Spleen (tissue), 11 donors: ENCODE measurements at regions not wholly inside any gene's neighbourhood (a gene's known extent, or its start where the extent isn't known, plus 50 kb on each side); places are given as distances from the start of the nearest gene placed in this dataset.

ENCODE experiments used
- DNase-seq: peaks from one replicate; pipeline ENCODE4 v3.0.0-alpha.2; 2020
- H3K27ac ChIP-seq, 8 donors: fragments of 200-600 bp; sonication (generic) in 7 of 8; 1 replicate in 4 of 8; 2 replicates in 4 of 8; pipeline versions ENCODE4 v1.5.0 to v1.8.0; 2016 to 2021; ENCODE audit warnings: inconsistent platforms in 4 of 8, mild to moderate bottlenecking in 4 of 8, moderate library complexity in 1 of 8
- H3K27me3 ChIP-seq, 7 donors: fragments of 200-600 bp; sonication (generic) in 6 of 7; replicated peaks in 1 of 7; 1 replicate in 4 of 7; 2 replicates in 3 of 7; pipeline versions ENCODE4 v1.5.0 to v1.8.0; 2016 to 2021; ENCODE audit warnings: inconsistent platforms in 3 of 7, mild to moderate bottlenecking in 1 of 7
- H3K36me3 ChIP-seq, 6 donors: fragments of 200-600 bp; sonication (generic) in 5 of 6; 1 replicate in 4 of 6; 2 replicates in 2 of 6; pipeline versions ENCODE4 v1.5.0 to v1.8.0; 2016 to 2021; ENCODE audit warnings: inconsistent platforms in 2 of 6
- H3K4me1 ChIP-seq, 6 donors: fragments of 200-600 bp; sonication (generic) in 5 of 6; 1 replicate in 3 of 6; 2 replicates in 3 of 6; pipeline versions ENCODE4 v1.5.0 to v1.8.0; 2016 to 2021; ENCODE audit warnings: inconsistent platforms in 3 of 6
- H3K4me3 ChIP-seq, 8 donors: fragments of 200-600 bp; sonication (generic) in 7 of 8; 1 replicate in 4 of 8; 2 replicates in 4 of 8; pipeline versions ENCODE4 v1.5.0 to v1.8.0; 2016 to 2021; ENCODE audit warnings: inconsistent platforms in 4 of 8, mild to moderate bottlenecking in 4 of 8, moderate library complexity in 2 of 8
- H3K9me3 ChIP-seq, 8 donors: fragments of 200-600 bp; sonication (generic) in 7 of 8; 1 replicate in 4 of 8; 2 replicates in 4 of 8; pipeline versions ENCODE4 v1.5.0 to v1.8.0; 2016 to 2021; ENCODE audit warnings: inconsistent platforms in 4 of 8
- POLR2A ChIP-seq, 3 donors: fragments of 450-650 bp; IDR thresholded peaks; one replicate each; pipeline ENCODE4 v1.5.1; 2017; ENCODE audit warnings: antibody characterized with exemption in 3 of 3, mild to moderate bottlenecking in 1 of 3
- POLR2AphosphoS5 ChIP-seq, 3 donors: sonication (generic); formaldehyde crosslinking; IDR thresholded peaks; one replicate each; pipeline ENCODE4 v1.5.1; 2017; ENCODE audit warnings: antibody characterized with exemption in 3 of 3
- WGBS, 5 donors: extraction: QIAGEN DNeasy Blood & Tissue Kit in 3 of 5; methylation state at CpG; one replicate each; pipeline versions ENCODE4 v1.1.5 to v1.1.7; 2013 to 2018; 5-methylcytosine and 5-hydroxymethylcytosine counted together
- intact Hi-C: fragments of 100-400 bp; cut with DNase I; formaldehyde crosslinking; loops from one replicate; pipeline ENCODE4 v1.15.0; 2023; ENCODE audit warnings: low total_unique reads
- TF ChIP-seq, protein P1 (sequence below), 11 experiments: fragments of 200-600 bp in 7 of 11; fragments of 450-650 bp in 4 of 11; sonication (generic) in 4 of 11; IDR thresholded peaks in 8 of 11; conservative IDR thresholded peaks in 3 of 11; 1 replicate in 7 of 11; 2 replicates in 4 of 11; pipeline versions ENCODE4 v1.4.0 to v1.8.0; 2016 to 2021; ENCODE audit warnings: antibody characterized with exemption in 11 of 11, inconsistent platforms in 4 of 11, mild to moderate bottlenecking in 1 of 11
- donor health status: healthy with polysubstance abuse.
- donor health status: DM: no; HTN: no; CAD: no; lungs with moderate emphysema.
- donor health status: DM: no; HTN: no; CAD: no.
- donor health status: Bipolar disorder and iron deficiency.
- donor health status: healthy.
- donor health status: DM: no; HTN: no; CAD: no.
- donor health status: DM: yes; HTN: yes; CAD: no.

DNA sequence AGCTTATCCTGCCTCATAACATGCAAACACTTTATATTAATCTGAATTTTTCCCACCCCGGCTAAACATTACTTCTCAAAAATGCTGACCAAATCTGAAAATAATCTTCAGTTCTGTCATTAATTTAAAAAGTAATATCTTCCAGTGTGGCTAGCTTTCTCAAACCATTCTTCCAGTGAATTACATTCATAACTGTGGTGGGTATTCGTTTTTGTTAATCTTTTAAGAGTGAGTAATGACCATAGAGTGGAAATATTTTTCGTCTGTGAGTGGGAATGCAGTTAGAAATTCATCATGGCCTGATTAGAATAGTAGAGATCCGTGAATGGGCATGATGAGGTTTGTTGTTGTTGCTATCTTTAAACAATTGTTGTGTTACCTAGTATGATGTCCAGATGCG is 138.6 kb upstream of the SFRP2 start:
- Histone ChIP-seq H3K27me3 (peaks cover 0 to 5% (median 0%) of the 10 kb centered on the region in 7 donors), H3K27ac (no peak overlapping the region), H3K4me1 (no peaks in the 10 kb centered on the region), H3K9me3 (no peaks in the 10 kb centered on the region), H3K4me3 (no peak overlapping the region), H3K36me3 (no peaks in the 10 kb centered on the region)
- intact Hi-C loops: no loop called here
- TF ChIP-seq POLR2A (IDR thresholded peaks at IDR 0.05) (no peak), POLR2AphosphoS5 (IDR thresholded peaks at IDR 0.05) (no peak)
- TF ChIP-seq, protein P1, sequence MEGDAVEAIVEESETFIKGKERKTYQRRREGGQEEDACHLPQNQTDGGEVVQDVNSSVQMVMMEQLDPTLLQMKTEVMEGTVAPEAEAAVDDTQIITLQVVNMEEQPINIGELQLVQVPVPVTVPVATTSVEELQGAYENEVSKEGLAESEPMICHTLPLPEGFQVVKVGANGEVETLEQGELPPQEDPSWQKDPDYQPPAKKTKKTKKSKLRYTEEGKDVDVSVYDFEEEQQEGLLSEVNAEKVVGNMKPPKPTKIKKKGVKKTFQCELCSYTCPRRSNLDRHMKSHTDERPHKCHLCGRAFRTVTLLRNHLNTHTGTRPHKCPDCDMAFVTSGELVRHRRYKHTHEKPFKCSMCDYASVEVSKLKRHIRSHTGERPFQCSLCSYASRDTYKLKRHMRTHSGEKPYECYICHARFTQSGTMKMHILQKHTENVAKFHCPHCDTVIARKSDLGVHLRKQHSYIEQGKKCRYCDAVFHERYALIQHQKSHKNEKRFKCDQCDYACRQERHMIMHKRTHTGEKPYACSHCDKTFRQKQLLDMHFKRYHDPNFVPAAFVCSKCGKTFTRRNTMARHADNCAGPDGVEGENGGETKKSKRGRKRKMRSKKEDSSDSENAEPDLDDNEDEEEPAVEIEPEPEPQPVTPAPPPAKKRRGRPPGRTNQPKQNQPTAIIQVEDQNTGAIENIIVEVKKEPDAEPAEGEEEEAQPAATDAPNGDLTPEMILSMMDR (IDR thresholded peaks at IDR 0.05 in 8 of 11, conservative IDR thresholded peaks at IDR 0.05 in 3 of 11): no peak
- DNase-seq: no peak
- 77 to 86% (median 83%) methylated on average over 5 of the region's 5 CpGs for WGBS, 5 donors

DNA sequence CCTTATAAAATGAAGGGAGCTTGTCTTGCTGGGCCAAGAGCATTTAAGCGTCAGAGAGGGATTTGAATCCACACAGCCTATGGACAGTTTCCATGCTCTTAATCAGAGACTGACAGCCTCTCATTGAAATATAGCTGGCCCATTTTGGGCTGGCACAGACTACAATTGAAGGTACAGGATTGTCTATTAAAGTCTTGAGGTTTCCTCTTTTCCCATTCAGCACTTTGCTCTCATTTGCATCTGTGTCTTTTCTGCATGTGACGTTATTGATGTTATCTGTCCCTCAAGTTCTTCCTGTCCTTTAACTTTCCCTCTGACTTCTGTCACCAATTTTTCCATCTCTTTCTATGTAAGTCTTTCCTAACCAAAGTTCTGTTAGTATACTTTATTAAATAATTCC is 133.3 kb upstream of the SFRP2 start:
- Histone ChIP-seq H3K27ac (no peak overlapping the region), H3K27me3 (peaks cover 0 to 5% (median 0%) of the 10 kb centered on the region in 7 donors), H3K4me1 (no peaks in the 10 kb centered on the region), H3K4me3 (no peak overlapping the region), H3K9me3 (no peaks in the 10 kb centered on the region), H3K36me3 (no peaks in the 10 kb centered on the region)
- 51 to 71% (median 62%) methylated on average over 2 of the region's 2 CpGs for WGBS, 5 donors
- DNase-seq: no peak
- TF ChIP-seq, protein P1 (IDR thresholded peaks at IDR 0.05 in 8 of 11, conservative IDR thresholded peaks at IDR 0.05 in 3 of 11): no peak
- intact Hi-C loops: no loop called here

DNA sequence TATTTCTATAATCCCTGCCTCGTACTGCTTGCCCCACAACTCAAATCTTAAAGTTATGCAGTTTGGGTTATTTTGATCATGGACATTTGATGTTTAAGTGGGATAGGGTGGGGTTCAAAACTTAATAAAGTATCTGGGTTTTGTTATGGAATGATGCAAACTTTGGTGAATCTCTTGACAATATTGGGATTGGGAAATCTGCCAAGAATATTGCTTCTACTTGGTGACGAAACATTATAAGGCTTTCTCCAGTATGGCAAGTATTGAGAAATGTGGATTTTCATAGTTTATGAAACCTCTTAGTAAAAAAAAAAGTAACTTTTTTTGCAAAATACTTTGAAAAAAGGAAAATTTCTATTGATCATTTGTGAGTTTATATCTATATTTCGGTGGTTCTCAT is 130.8 kb upstream of the SFRP2 start:
- Histone ChIP-seq H3K4me1 (no peaks in the 10 kb centered on the region), H3K9me3 (no peaks in the 10 kb centered on the region), H3K4me3 (no peak overlapping the region), H3K27me3 (no peaks in the 10 kb centered on the region), H3K27ac (no peak overlapping the region), H3K36me3 (no peaks in the 10 kb centered on the region)
- TF ChIP-seq POLR2A (IDR thresholded peaks at IDR 0.05) (no peak), POLR2AphosphoS5 (IDR thresholded peaks at IDR 0.05) (no peak)
- DNase-seq: no peak
- intact Hi-C loops: no loop called here
- 68 to 83% (median 79%) methylated on average over 3 of the region's 3 CpGs for WGBS, 5 donors

DNA sequence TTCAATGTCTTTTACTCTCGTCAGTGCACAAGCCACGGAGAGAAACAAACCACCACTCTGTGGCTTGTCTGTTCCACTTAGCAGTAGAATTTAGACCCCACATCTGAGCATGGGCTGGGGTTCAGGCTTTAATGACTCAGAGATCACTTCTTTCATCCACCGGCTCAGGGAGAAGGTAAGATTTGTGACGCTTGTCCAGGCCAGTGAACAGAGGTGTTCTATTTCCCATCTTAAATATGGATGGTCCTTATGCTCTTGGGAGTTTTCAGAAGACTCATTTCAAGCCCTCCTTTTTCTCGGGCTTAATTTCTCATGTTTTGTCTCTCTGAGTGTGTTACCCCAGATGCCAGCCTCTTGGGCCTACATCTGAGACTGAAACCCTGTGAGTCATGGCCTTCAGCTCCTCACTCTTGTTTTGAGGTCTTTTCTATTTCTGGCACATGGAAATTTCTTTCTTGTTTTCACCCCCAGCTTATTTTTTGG is 127.4 kb upstream of the SFRP2 start:
- no peak for DNase-seq
- no peaks in the 10 kb centered on the region for H3K4me1 ChIP-seq
- H3K4me3 ChIP-seq: no peak overlapping the region
- TF ChIP-seq, protein P1 (IDR thresholded peaks at IDR 0.05 in 8 of 11, conservative IDR thresholded peaks at IDR 0.05 in 3 of 11): no peak
- TF ChIP-seq POLR2AphosphoS5 (IDR thresholded peaks at IDR 0.05) (no peak), POLR2A (IDR thresholded peaks at IDR 0.05) (no peak)
- H3K9me3 ChIP-seq: no peaks in the 10 kb centered on the region
- intact Hi-C loops: no loop called here
- 56 to 80% (median 73%) methylated on average over 5 of the region's 5 CpGs for WGBS, 5 donors
- H3K27ac ChIP-seq: no peak overlapping the region
- no peaks in the 10 kb centered on the region for H3K36me3 ChIP-seq
- H3K27me3 ChIP-seq: peaks cover 0 to 3% (median 0%) of the 10 kb centered on the region in 7 donors

DNA sequence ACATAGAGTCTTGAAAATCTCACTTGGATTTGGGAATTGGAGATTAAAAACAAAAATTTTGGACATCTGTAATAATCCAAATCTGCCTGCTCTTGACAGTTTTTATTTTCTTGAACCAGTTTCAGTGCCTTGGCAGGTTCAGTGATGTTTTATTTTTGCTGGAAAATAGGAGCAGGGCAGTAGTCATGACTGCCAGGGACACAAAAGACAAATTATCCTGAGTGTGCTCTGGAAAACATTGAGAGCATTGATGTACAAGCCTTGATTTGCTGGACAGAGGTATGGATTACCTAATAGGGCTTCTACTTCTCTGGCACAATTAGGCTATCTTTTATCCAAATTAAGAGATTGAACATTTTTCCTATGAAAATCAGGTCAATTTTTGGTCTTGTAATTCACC is 123.4 kb upstream of the SFRP2 start:
- TF ChIP-seq POLR2AphosphoS5 (IDR thresholded peaks at IDR 0.05) (no peak), POLR2A (IDR thresholded peaks at IDR 0.05) (no peak)
- TF ChIP-seq, protein P1 (IDR thresholded peaks at IDR 0.05 in 8 of 11, conservative IDR thresholded peaks at IDR 0.05 in 3 of 11): no peak

More for the DNA sequence above, 123.4 kb upstream of the SFRP2 start:
- Histone ChIP-seq H3K4me3 (no peak overlapping the region), H3K27ac (no peak overlapping the region), H3K9me3 (no peaks in the 10 kb centered on the region), H3K4me1 (no peaks in the 10 kb centered on the region), H3K27me3 (peaks cover 0 to 3% (median 0%) of the 10 kb centered on the region in 7 donors), H3K36me3 (no peaks in the 10 kb centered on the region)
- intact Hi-C loops: no loop called here
- no peak for DNase-seq
